DND-41 (cell line): ENCODE measurements at regions not wholly inside any gene's neighbourhood (a gene's known extent, or its start where the extent isn't known, plus 50 kb on each side); places are given as distances from the start of the nearest gene placed in this dataset.

ENCODE experiments used
- EZH2 ChIP-seq: IDR thresholded peaks from 3 replicates; pipeline ENCODE4 v1.6.1; 2012; ENCODE audit warnings: borderline replicate concordance, low read depth, mild to moderate bottlenecking, moderate library complexity, low read length, inconsistent platforms; ENCODE audit not compliant: severe bottlenecking
- TF ChIP-seq, protein P1 (sequence below): IDR thresholded peaks from 2 replicates; pipeline ENCODE4 v1.5.1; 2012; ENCODE audit warnings: borderline replicate concordance, low read length, moderate library complexity, mild to moderate bottlenecking; ENCODE audit not compliant: poor library complexity, severe bottlenecking; ENCODE audit errors: extremely low read depth

DNA sequence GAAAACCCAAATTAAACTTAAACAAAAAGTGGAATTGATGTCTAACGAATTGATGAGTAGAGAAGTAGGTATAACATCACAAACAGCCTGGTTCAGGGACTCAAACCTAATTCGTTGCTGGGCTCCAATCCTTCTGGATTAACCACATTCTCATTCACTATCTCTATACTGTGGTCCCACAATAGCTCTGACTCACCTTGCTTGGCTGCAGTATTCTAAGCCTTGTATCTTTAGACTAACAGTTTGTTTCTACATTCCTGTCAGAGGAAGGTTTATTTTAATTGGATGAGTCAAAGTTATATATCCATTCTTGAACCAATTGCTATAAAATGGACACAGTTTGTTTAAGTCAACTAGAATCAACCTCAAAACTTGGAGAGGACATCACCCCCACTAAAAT is 530.5 kb upstream of the PTCHD4 start:
- TF ChIP-seq, protein P1, sequence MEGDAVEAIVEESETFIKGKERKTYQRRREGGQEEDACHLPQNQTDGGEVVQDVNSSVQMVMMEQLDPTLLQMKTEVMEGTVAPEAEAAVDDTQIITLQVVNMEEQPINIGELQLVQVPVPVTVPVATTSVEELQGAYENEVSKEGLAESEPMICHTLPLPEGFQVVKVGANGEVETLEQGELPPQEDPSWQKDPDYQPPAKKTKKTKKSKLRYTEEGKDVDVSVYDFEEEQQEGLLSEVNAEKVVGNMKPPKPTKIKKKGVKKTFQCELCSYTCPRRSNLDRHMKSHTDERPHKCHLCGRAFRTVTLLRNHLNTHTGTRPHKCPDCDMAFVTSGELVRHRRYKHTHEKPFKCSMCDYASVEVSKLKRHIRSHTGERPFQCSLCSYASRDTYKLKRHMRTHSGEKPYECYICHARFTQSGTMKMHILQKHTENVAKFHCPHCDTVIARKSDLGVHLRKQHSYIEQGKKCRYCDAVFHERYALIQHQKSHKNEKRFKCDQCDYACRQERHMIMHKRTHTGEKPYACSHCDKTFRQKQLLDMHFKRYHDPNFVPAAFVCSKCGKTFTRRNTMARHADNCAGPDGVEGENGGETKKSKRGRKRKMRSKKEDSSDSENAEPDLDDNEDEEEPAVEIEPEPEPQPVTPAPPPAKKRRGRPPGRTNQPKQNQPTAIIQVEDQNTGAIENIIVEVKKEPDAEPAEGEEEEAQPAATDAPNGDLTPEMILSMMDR: no peak
- TF ChIP-seq EZH2: no peak
